ENCODE measurements at regions not wholly inside any gene's neighbourhood (a gene's known extent, or its start where the extent isn't known, plus 50 kb on each side); places are given as distances from the start of the nearest gene placed in this dataset.
"Not testable (repeated sequence)": the region's sequence is repeated elsewhere in the genome, so short reads cannot be mapped to it uniquely, and the experiment has no call there.

DNA sequence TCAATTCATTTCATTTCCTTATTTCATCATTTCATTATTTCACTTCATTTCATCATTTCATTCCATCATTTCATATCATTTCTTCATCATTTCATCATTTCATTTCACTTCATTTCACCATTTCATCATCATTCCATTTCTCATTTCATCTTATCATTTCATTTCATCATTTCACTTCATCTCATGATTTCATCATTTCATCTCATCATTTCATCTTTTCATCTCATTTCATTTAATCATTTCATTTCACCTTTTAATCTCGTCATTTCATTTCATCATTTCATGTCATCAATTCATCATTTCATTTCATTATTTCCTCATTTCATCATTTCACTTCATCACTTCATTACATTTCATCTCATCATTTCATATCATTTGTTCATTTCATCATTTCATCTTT lies 177.4 kb downstream of the ZNF92 start:
- not testable (repeated sequence) for TF ChIP-seq CTCF, POLR2A (IDR thresholded peaks at IDR 0.05)

Measured in thyroid gland (tissue), 4 donors.